ENCODE measurements at regions not wholly inside any gene's neighbourhood (a gene's known extent, or its start where the extent isn't known, plus 50 kb on each side); places are given as distances from the start of the nearest gene placed in this dataset.
"Not testable (repeated sequence)": the region's sequence is repeated elsewhere in the genome, so short reads cannot be mapped to it uniquely, and the experiment has no call there.

DNA sequence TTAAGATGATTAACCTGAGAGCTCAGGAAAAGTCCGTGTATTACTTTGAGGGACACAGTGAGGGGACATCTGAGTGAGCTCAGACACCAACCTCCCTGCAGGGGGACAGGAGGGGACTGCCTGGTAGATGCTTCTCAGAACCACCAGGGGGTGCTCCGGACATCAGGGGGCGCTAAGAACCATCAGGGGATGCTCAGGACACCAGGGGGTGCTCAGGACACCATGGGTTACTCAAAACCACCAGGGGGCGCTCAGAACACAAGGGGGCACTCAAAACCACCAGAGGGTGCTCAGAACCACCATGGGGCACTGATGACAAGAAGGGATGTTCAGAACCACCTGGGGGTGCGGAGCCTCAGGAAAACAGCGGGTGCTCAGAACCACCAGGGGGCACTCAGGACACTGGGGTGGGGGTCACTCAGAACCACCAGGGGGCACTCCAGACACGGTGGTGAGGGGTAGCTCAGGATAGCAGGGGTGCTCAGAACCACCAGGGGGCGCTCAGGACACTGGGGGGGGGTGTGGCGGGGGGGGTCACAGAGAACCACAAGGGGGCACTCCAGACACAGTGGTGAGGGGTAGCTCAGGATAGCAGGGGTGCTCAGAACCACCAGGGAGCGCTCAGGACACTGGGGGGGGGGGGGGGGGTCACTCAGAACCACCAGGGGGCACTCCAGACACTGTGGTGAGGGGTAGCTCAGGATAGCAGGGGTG is 165.3 kb downstream of the ZNF267 start:
- H3K9me3 Mint-ChIP-seq; H3K4me1 Mint-ChIP-seq; H3K4me3 Mint-ChIP-seq; H3K4me3 ChIP-seq (ENCODE audit: control insufficient read depth in 1 of 2, extremely low read depth in 1 of 2, low read length in 1 of 2); H3K27me3 ChIP-seq (replicated peaks in 1 of 2; ENCODE audit: control insufficient read depth in 2 of 2, extremely low read depth in 1 of 2, insufficient read depth in 2 of 2, low read length in 1 of 2); POLR2A ChIA-PET; H3K9me3 ChIP-seq; H3K36me3 Mint-ChIP-seq; CTCF ChIA-PET; ATAC-seq (replicated peaks in 1 of 4); H3K27me3 Mint-ChIP-seq; H3K4me1 ChIP-seq (ENCODE audit: control insufficient read depth in 1 of 2, extremely low read depth in 1 of 2, insufficient read depth in 2 of 2, low read length in 2 of 2); H3K36me3 ChIP-seq (ENCODE audit: control insufficient read depth in 2 of 2, extremely low read depth in 1 of 2, insufficient read depth in 1 of 2, low read length in 1 of 2); H3K27ac ChIP-seq (ENCODE audit: low read length); H3K27ac Mint-ChIP-seq: not testable (repeated sequence)
- WGBS (ENCODE audit: insufficient coverage) = no CpG with 5 or more reads among the region's 10 CpGs
- peak in 3 of 35 experiments; percentile 6 to 12 (median 10) for DNase-seq

DNA sequence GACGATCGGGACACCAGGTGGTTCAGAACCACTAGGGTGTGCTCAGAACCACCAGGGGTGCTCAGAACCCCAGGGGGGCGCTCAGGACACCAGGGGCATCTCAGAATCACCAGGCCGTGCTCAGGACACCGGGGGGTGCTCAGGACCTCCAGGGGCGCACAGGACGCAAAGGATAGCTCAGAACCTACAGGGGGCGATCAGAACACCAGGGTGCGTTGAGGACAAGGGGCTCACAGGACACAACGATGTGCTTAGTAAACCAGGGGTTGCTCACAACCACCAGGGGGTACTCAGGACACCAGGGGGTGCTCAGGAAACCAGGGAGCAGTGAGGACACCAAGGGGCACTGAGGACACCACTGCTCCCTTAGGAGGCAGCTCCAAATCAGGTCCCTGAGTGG is 166.3 kb downstream of the ZNF267 start:
- H3K36me3 Mint-ChIP-seq; H3K4me3 ChIP-seq (ENCODE audit: control insufficient read depth in 1 of 2, extremely low read depth in 1 of 2, low read length in 1 of 2); DNase-seq; H3K27ac ChIP-seq (ENCODE audit: low read length); H3K4me1 ChIP-seq (ENCODE audit: control insufficient read depth in 1 of 2, extremely low read depth in 1 of 2, insufficient read depth in 2 of 2, low read length in 2 of 2); H3K9me3 Mint-ChIP-seq; ATAC-seq (replicated peaks in 1 of 4); CTCF ChIA-PET; H3K9me3 ChIP-seq; H3K27me3 Mint-ChIP-seq; H3K27me3 ChIP-seq (replicated peaks in 1 of 2; ENCODE audit: control insufficient read depth in 2 of 2, extremely low read depth in 1 of 2, insufficient read depth in 2 of 2, low read length in 1 of 2); H3K36me3 ChIP-seq (ENCODE audit: control insufficient read depth in 2 of 2, extremely low read depth in 1 of 2, insufficient read depth in 1 of 2, low read length in 1 of 2); H3K4me1 Mint-ChIP-seq; H3K27ac Mint-ChIP-seq; H3K4me3 Mint-ChIP-seq; POLR2A ChIA-PET: not testable (repeated sequence)
- no CpG with 5 or more reads among the region's 10 CpGs for WGBS (ENCODE audit: insufficient coverage)

DNA sequence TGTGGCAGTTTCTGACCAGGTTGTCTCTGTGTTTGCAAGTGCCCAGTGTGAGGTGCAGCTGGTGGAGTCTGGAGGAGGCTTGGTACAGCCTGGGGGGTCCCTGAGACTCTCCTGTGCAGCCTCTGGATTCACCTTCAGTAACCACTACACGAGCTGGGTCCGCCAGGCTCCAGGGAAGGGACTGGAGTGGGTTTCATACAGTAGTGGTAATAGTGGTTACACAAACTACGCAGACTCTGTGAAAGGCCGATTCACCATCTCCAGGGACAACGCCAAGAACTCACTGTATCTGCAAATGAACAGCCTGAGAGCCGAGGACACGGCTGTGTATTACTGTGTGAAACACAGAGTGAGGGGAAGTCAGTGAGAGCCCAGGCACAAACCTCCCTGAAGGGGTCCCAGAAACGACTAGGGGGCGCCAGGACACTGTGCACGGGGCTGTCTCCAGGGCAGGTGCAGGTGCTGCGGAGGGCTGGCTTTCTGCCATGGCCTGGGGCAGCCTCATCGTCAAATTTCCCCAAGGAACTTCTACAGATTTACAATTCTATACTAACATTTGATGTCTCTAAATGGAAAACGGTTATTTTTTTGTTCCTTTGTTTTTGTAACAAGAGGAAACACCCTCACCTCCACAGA is 187.0 kb upstream of the TP53TG3D start:
- WGBS (ENCODE audit: insufficient coverage) = 60% methylated on average over 1 of the region's 13 CpGs
- H3K27me3 ChIP-seq (replicated peaks in 1 of 2; ENCODE audit: control insufficient read depth in 2 of 2, extremely low read depth in 1 of 2, insufficient read depth in 2 of 2, low read length in 1 of 2); CTCF ChIA-PET; H3K27ac Mint-ChIP-seq; H3K27ac ChIP-seq (ENCODE audit: low read length); H3K36me3 ChIP-seq (ENCODE audit: control insufficient read depth in 2 of 2, extremely low read depth in 1 of 2, insufficient read depth in 1 of 2, low read length in 1 of 2); H3K27me3 Mint-ChIP-seq; H3K36me3 Mint-ChIP-seq; H3K9me3 Mint-ChIP-seq; POLR2A ChIA-PET; H3K4me1 Mint-ChIP-seq; H3K9me3 ChIP-seq; H3K4me1 ChIP-seq (ENCODE audit: control insufficient read depth in 1 of 2, extremely low read depth in 1 of 2, insufficient read depth in 2 of 2, low read length in 2 of 2); H3K4me3 Mint-ChIP-seq; H3K4me3 ChIP-seq (ENCODE audit: control insufficient read depth in 1 of 2, extremely low read depth in 1 of 2, low read length in 1 of 2): not testable (repeated sequence)
- ATAC-seq (replicated peaks in 1 of 4) = peak in 1 of 4 experiments; percentile 52
- DNase-seq = peak in 13 of 35 experiments; percentile 3 to 29 (median 18)

GRCh38 chr16:32071586-32071985 is 181.5 kb upstream of the TP53TG3D start:
- H3K4me1 ChIP-seq (ENCODE audit: control insufficient read depth in 1 of 2, extremely low read depth in 1 of 2, insufficient read depth in 2 of 2, low read length in 2 of 2); DNase-seq; H3K36me3 ChIP-seq (ENCODE audit: control insufficient read depth in 2 of 2, extremely low read depth in 1 of 2, insufficient read depth in 1 of 2, low read length in 1 of 2); H3K4me3 Mint-ChIP-seq; H3K27ac Mint-ChIP-seq; H3K9me3 Mint-ChIP-seq; H3K9me3 ChIP-seq; H3K4me1 Mint-ChIP-seq; H3K27me3 Mint-ChIP-seq; H3K4me3 ChIP-seq (ENCODE audit: control insufficient read depth in 1 of 2, extremely low read depth in 1 of 2, low read length in 1 of 2); CTCF ChIA-PET; POLR2A ChIA-PET; H3K27ac ChIP-seq (ENCODE audit: low read length); H3K27me3 ChIP-seq (replicated peaks in 1 of 2; ENCODE audit: control insufficient read depth in 2 of 2, extremely low read depth in 1 of 2, insufficient read depth in 2 of 2, low read length in 1 of 2); H3K36me3 Mint-ChIP-seq: not testable (repeated sequence)
- ATAC-seq (replicated peaks in 1 of 4) = peak in 3 of 4 experiments; percentile 45 to 71 (median 57)
- WGBS (ENCODE audit: insufficient coverage) = no CpG with 5 or more reads among the region's 3 CpGs

DNA sequence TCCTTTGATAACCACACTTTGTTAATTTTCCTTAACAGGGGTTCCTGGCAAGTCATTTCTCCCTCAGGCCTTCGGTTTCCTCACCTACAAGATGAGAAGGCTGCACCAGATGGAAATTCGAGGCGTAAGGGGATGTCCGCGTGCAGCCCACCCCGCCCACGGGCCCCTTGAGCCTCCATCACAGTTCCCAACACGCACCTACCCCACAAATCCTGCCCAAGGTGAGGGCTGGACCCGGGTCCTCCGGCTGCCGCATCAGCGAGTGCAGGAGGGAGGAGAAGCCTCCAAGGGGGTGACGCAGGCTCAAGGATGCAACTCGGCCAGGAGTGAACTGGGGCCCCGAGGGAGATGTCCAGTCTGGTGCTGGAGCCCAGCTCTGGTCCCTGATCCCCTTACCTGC is 169.2 kb upstream of the TP53TG3D start:
- H3K9me3 Mint-ChIP-seq; CTCF ChIA-PET; DNase-seq; H3K36me3 Mint-ChIP-seq; H3K4me3 ChIP-seq (ENCODE audit: control insufficient read depth in 1 of 2, extremely low read depth in 1 of 2, low read length in 1 of 2); H3K27ac ChIP-seq (ENCODE audit: low read length); H3K36me3 ChIP-seq (ENCODE audit: control insufficient read depth in 2 of 2, extremely low read depth in 1 of 2, insufficient read depth in 1 of 2, low read length in 1 of 2); H3K27ac Mint-ChIP-seq; ATAC-seq (replicated peaks in 1 of 4); H3K4me3 Mint-ChIP-seq; H3K4me1 Mint-ChIP-seq; H3K27me3 Mint-ChIP-seq; H3K9me3 ChIP-seq; POLR2A ChIA-PET: not testable (repeated sequence)
- H3K4me1 ChIP-seq (ENCODE audit: control insufficient read depth in 1 of 2, extremely low read depth in 1 of 2, insufficient read depth in 2 of 2, low read length in 2 of 2) = peaks cover 0 to 12% of the 10 kb centered on the region in 2 experiments
- H3K27me3 ChIP-seq (replicated peaks in 1 of 2; ENCODE audit: control insufficient read depth in 2 of 2, extremely low read depth in 1 of 2, insufficient read depth in 2 of 2, low read length in 1 of 2) = peaks cover 0 to 18% of the 10 kb centered on the region in 2 experiments
- WGBS (ENCODE audit: insufficient coverage) = 36% methylated on average over 6 of the region's 15 CpGs

- H3K36me3 ChIP-seq (ENCODE audit: control insufficient read depth in 2 of 2, extremely low read depth in 1 of 2, insufficient read depth in 1 of 2, low read length in 1 of 2); H3K27ac ChIP-seq (ENCODE audit: low read length); H3K4me1 Mint-ChIP-seq; CTCF ChIA-PET; H3K27me3 Mint-ChIP-seq; H3K36me3 Mint-ChIP-seq; H3K9me3 Mint-ChIP-seq; H3K9me3 ChIP-seq; POLR2A ChIA-PET; H3K27ac Mint-ChIP-seq: not testable (repeated sequence)
- Histone ChIP-seq H3K27me3 (replicated peaks in 1 of 2; ENCODE audit: control insufficient read depth in 2 of 2, extremely low read depth in 1 of 2, insufficient read depth in 2 of 2, low read length in 1 of 2) (peaks cover 0 to 18% of the 10 kb centered on the region in 2 experiments), H3K4me1 (ENCODE audit: control insufficient read depth in 1 of 2, extremely low read depth in 1 of 2, insufficient read depth in 2 of 2, low read length in 2 of 2) (peaks cover 0 to 12% of the 10 kb centered on the region in 2 experiments), H3K4me3 (ENCODE audit: control insufficient read depth in 1 of 2, extremely low read depth in 1 of 2, low read length in 1 of 2) (peak overlapping the region in 1 of 2 donors; percentile 34)
- H3K4me3 Mint-ChIP-seq = peak overlapping the region; percentile 13 to 69 (median 53)
- 17% methylated on average over 32 of the region's 86 CpGs for WGBS (ENCODE audit: insufficient coverage)
- peak in 1 of 4 experiments; percentile 49 for ATAC-seq (replicated peaks in 1 of 4)
- peak in 13 of 35 experiments; percentile 1 to 21 (median 5) for DNase-seq
Observed at GRCh38 chr16:32084656-32085401, 168.3 kb upstream of the TP53TG3D start.
